ENCODE measurements at regions not wholly inside any gene's neighbourhood (a gene's known extent, or its start where the extent isn't known, plus 50 kb on each side); places are given as distances from the start of the nearest gene placed in this dataset.

DNA sequence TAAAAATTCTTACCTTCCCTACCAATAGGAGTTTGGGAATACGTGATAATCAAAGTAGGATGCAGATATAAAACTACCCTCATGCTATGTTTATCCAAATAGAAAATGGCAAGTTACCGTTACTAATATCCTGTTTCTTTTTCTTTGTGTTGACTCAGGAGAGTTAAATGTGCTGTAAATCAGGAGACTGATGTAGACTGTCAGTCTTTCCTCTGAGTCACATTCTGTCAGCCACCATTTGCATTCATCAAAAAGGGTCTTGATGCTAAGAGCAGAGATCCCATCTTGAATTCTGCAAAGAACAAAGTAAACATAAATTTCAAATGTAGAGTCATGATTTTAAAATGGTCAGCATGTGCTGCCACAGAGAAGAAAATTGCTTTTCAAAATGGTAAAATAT lies 712.8 kb downstream of the SOCS6 start:
- H3K4me3 ChIP-seq (ENCODE audit: low read depth, low read length): no peak overlapping the region
- peak; percentile 2 for DNase-seq (ENCODE audit: low read depth)

DNA sequence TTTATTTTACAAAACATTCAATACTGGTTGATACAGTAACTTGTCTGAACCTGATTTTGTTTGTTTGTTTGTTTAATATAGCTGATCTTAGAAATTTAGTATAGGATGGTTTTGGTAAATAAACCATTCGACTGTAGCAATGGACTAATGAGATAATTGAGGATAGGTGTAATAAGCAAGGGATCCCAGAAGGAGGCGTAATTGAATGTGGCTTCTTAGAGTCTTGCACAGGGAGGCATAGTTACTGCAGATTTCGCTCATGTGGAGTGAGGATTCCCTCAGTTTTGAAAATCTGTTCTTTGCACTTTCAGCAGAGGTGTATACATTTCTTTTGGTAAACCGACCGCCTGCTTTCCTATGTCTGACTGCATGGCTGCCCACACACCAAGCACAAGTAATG lies 709.6 kb downstream of the SOCS6 start:
- DNase-seq (ENCODE audit: low read depth): peak; percentile 42
- TF ChIP-seq, protein P1, sequence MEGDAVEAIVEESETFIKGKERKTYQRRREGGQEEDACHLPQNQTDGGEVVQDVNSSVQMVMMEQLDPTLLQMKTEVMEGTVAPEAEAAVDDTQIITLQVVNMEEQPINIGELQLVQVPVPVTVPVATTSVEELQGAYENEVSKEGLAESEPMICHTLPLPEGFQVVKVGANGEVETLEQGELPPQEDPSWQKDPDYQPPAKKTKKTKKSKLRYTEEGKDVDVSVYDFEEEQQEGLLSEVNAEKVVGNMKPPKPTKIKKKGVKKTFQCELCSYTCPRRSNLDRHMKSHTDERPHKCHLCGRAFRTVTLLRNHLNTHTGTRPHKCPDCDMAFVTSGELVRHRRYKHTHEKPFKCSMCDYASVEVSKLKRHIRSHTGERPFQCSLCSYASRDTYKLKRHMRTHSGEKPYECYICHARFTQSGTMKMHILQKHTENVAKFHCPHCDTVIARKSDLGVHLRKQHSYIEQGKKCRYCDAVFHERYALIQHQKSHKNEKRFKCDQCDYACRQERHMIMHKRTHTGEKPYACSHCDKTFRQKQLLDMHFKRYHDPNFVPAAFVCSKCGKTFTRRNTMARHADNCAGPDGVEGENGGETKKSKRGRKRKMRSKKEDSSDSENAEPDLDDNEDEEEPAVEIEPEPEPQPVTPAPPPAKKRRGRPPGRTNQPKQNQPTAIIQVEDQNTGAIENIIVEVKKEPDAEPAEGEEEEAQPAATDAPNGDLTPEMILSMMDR (conservative IDR thresholded peaks at IDR 0.05; ENCODE audit: low read depth, low read length): peak; percentile 43
- H3K4me3 ChIP-seq (ENCODE audit: low read depth, low read length): no peak overlapping the region

More for the DNA sequence above, 712.8 kb downstream of the SOCS6 start:
- TF ChIP-seq, protein P1 (conservative IDR thresholded peaks at IDR 0.05; ENCODE audit: low read depth, low read length): no peak

DNA sequence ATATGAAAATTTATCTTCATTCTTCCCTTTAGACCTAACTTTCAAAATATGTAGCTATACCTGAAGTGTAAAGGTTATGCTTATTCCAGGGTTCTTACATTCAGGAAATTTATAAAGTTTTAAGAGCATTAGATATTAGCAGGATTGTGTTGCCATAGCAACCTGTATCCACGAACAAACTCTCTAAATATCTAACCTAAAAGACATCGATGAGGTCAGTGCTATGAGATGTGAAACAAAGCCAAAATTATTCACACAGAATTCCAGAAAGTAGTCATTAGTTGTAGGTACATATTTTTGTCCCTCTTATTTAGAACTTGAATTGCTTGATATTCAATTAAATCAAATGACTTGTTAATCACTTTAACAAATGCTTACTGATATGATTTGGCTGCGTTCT lies 705.3 kb downstream of the SOCS6 start:
- H3K4me3 ChIP-seq (ENCODE audit: low read depth, low read length): no peak overlapping the region
- peak; percentile 45 for DNase-seq (ENCODE audit: low read depth)
- TF ChIP-seq, protein P1 (conservative IDR thresholded peaks at IDR 0.05; ENCODE audit: low read depth, low read length): no peak

DNA sequence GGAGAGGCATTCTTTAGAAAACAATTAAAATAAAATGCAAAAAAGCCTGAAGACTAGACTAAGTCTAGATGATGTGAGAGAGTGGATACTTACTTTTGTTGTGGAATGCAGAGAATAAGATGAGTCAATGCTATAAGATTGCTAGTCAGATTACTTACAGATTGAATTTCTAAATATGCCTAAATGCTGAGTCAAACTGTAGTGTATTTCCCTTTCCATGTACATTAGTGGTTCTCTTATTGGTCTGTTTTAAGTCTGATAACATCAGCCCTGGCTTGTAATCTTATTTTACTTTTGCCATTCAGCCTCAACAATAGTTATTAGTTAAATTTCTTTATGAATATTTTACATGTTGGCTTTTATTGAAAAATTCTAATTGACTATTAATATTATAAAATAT lies 702.7 kb downstream of the SOCS6 start:
- DNase-seq (ENCODE audit: low read depth): peak; percentile 57
- H3K4me3 ChIP-seq (ENCODE audit: low read depth, low read length): no peak overlapping the region
- TF ChIP-seq, protein P1 (conservative IDR thresholded peaks at IDR 0.05; ENCODE audit: low read depth, low read length): no peak

DNA sequence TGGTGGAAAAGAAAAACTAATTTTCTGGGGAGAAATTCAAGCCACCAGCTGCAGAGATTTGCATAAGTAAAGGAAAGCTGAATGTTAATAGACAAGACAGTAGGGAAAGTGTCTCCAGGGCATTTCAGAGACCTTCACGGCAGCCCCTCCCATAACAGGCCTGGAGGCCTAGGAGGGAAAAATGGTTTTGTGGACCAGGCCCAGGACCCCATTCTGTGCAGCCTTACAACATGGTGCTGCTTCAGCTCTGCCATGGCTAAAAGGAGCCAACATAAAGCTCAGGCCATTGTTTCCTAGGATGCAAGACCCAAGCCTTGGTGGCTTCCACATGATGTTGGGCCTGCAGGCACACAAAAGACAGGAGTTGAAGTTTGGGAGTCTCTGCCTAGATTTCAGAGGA lies 697.1 kb downstream of the SOCS6 start:
- TF ChIP-seq, protein P1 (conservative IDR thresholded peaks at IDR 0.05; ENCODE audit: low read depth, low read length): no peak
- no peak for DNase-seq (ENCODE audit: low read depth)
- no peak overlapping the region for H3K4me3 ChIP-seq (ENCODE audit: low read depth, low read length)

DNA sequence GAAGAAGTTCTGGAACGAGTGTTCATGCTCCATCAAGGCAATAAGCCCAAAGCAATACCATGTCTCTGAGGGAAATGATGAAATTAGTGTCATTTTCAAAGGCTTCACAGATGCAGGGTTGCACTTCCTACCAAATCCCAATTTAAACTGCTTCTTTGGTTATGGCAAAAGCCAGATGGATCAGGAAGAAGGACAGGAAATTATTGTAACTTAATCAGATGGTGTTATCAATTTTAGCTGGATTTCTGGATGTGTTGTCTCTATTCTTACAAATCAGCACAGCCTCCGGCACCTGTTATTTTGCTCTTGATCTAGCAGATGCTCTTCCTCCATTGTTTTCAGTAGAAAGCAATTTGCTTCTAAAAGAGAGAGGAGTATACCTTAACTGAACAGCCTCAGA lies 693.4 kb downstream of the SOCS6 start:
- DNase-seq (ENCODE audit: low read depth): no peak
- TF ChIP-seq, protein P1 (conservative IDR thresholded peaks at IDR 0.05; ENCODE audit: low read depth, low read length): no peak

GRCh38 chr18:70981400-70982140 lies 692.7 kb downstream of the SOCS6 start:
- no peak overlapping the region for H3K4me3 ChIP-seq (ENCODE audit: low read depth, low read length)
- TF ChIP-seq, protein P1 (conservative IDR thresholded peaks at IDR 0.05; ENCODE audit: low read depth, low read length): no peak
- DNase-seq (ENCODE audit: low read depth): no peak

More for the DNA sequence above, 693.4 kb downstream of the SOCS6 start:
- H3K4me3 ChIP-seq (ENCODE audit: low read depth, low read length): no peak overlapping the region

Data from choroid plexus epithelial cell (primary cell).